GM21723 (cell line): ENCODE measurements at regions not wholly inside any gene's neighbourhood (a gene's known extent, or its start where the extent isn't known, plus 50 kb on each side); places are given as distances from the start of the nearest gene placed in this dataset.

Experiments
- ATAC-seq: cut with Tn5 transposase; IDR thresholded peaks from one replicate; pipeline ENCODE4 v1.9.1; 2021; ENCODE audit warnings: mild to moderate bottlenecking, moderate library complexity; ENCODE audit not compliant: unreplicated experiment

DNA sequence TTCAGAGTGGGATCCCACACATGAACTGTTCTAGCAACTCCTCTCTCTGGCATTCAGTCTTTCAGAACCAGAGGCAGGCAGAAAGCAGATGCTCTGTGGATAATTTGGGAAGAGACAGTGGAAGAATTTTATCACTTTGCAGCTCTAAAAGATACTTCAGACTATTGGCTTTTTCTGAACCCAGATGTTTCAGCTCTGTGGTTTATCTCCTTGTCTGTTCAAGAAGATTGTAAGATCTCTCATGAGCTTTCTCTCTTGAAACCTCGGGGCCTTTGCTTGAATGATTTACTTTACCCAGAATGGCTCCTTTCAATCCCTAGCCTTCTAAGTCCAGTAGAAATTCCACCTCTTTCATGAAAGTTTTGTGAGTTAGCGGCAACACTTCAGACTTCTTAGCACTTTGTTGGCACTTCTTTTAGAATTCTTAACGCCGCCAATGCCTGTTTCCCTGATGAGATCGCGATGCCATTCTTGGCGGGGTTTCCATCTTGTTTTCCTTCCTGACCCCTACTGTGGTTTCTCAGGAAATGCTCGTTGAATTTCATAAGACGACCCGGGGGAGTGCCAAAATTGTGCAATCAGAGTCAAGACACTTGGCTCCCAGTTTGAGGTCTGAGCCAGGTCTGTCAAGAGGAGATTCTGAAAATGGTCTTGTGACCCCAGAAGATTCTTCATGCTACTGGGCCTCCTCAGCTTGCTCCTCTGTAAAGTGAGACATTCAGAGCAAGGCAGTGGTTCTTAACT, 107.0 kb upstream of the PRICKLE1 start:
- no peak for ATAC-seq

DNA sequence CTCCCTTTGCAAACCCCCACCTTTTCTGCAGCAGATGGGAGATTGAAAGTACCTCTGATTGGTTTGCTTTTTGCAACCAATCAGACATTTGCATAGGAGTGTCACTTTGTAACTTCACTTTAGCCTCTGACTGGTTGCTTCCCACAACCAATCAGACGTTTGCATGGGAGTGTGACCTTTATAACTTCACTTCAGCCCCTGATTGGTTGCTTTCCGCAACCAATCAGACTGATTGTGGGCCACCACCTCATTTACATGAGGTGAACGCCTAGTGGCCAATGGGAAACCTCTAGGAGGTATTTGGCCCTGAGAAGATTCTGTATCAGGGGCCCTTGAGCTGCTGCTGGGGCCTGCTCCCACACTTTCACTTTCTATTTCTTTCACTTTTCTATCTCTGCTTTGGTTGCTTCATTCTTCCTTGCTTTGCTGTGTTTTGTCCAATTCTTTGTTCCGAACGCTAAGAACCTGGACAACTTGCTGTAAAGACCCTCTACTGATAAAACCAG, 106.0 kb upstream of the PRICKLE1 start:
- ATAC-seq: no peak

DNA sequence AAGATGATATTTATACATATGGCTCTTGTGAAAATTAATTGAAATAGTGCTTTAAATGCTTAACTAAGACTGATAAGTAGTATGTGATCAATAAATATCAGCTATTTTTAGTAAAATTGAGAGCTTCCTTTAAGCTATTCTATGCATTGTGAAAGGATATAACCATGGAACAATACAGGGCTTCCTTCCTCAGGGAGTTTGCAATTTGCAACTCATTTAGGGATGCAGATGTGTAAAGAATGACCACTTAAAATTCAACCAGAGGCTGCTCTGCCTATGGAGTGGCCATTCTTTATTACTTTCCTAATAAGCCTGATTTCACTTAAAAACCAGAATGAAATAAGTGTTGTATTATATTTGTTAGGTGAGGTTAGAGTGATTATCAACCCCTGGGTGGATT, 103.2 kb upstream of the PRICKLE1 start:
- ATAC-seq: no peak

DNA sequence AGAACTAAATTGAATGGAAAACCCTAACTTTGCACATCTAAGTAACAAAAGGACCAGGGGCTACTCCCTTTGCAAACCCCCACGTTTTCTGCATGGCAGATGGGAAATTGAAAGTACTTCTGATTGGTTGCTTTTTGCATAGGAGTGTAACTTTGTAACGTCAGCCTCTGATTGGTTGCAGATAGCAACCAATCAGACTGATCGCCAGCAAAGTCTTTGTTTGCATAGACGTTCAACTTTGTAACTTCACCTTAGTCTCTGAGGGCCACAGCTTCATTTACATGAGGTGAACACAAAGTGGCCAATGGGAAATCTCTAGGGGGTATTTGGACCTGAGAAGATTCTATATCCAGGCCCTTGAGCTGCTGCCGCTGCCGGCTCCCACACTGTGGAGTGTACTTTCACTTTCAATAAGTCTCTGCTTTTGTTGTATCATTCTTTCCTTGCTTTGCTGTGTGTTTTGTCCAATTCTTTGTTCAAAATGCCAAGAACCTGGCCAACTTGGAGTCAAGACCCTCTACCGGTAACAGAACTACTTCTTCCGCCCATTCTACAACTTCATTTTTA, 102.5 kb upstream of the PRICKLE1 start:
- no peak for ATAC-seq

DNA sequence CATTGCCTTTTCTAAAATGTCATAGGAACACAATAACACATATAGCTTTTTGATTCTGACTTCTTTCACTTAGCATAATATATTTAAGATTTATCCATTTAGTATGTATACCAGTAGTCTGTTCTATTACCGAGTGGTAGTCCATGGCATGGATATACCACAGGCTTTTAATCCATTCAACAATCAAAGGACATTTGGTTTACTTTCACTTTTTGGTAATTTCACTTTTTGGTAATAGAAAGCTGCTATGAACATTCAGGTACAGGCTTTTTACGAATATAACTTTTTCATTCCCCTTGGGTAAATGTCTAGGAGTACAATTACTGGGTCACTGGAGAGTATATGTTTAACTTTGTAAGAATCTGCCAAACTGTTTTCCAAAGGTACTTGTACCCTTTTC, 100.7 kb upstream of the PRICKLE1 start:
- no peak for ATAC-seq

DNA sequence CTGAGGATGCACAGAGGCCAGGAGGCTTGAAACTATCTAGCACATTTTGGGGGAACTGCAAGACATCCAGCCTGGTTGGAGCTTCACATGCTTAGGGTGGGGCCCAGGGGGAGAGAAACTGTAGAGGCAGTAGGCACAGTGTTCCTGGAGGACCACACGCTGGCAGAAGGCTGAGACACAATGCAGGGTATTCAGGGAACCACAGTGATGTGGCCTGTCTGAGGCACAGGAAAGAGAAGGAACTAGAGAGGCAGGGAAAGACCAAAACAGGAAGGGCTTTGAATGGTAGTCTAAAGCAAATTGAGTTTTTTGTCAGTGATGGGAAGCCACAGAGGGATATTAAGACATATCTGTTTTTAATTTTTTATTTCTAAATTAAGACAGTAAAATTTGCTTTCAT, 100.2 kb upstream of the PRICKLE1 start:
- ATAC-seq: no peak

DNA sequence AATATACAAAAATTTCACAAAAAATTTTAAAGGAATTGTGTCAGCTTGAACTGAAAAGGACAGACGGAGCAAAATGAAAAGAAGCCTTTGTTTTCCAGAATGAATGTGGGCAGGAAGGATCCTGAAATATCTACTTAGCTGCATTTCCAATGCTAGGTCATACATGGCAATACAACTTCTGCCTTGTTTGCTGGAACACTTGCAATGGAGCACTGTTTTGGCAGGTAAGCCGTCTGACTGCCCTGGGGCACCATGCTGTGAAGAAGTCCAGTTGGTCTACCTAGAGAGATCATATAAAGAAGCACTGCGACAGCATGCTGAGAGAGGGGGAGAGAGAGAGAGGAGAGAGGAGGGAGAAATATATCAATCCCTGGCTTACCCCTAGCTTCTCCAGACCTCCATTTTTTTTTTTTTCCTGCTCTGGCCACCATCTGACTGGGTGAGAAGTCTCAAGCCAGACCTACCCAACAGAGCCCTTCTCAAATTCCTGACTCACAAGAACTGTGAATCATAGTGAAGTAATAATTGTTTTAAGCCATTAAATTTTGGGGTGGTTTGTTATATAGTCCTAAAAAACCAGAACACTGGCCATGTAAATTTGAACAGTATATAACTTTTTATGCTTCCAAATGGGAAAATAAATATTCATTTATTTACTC, 97.1 kb upstream of the PRICKLE1 start:
- no peak for ATAC-seq

DNA sequence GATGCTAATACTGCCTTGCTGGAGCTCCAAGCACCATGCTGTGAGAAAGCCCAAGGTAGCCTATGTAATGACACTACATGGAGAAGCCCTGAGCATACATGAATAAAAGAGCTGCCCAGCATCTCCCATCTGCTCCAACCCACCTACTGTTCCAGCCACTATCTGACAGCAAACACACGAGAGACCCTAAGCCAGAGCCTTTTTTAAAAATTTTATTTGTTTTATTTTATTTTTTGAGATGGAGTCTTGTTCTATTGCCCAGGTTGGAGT, 95.2 kb upstream of the PRICKLE1 start:
- ATAC-seq: no peak

DNA sequence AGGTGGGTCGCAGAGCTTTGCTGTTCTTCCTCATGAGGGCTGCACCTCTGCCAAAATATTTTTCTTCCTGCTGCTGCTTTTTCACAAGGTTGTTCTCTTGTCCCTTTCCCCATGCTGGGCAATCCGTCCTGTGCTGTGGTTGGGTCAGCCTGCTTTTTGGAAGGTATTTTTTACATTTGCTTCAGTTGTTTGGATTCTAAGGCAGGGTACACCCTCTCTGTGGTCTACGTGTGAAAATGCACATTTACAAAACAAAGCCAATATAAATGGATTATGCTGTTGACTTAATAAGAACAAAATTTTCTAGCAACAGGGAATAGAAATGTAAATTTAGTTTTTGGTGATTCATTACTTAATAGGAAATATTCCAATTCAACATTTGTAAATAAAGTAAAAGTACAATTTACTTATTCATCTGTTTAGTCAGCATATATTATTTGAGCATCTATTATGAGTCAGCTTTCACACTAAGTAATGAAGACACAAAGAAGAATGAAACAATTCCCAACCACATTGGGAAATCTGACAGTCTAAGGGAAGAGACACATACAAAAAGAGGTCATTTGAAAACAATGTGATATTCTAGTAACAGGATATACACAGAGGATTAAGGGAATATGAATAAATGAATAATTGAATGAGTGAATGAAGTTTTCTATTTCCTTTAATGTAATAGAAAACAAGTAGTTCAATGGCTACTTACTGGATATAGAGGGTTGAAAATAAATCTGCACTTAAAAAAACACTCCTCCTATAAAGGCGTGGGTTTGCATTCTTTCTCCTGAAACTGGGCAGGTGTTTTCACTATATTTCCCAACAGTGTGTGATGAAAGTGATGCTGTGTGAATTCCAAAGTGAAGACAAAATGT, 94.6 kb upstream of the PRICKLE1 start:
- ATAC-seq: no peak

DNA sequence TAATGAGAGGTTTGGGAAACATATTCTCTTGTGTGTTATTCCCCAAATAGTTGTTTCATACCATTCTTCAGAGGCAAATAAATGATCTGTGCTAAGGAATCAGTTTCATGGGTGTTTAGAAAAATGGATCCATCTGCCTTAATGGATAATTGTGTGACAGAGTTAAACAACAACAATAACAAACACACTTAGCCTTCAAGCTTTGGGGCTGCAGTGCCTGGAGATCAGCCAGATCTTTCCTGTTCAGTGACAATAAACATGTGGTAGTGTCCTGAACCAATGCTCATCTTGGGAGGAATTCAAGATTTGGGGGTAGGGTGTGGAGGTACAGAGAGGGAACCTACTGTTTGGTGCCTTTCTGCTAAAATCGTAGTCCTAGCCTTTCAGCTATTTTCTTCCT, 93.7 kb upstream of the PRICKLE1 start:
- ATAC-seq: no peak

DNA sequence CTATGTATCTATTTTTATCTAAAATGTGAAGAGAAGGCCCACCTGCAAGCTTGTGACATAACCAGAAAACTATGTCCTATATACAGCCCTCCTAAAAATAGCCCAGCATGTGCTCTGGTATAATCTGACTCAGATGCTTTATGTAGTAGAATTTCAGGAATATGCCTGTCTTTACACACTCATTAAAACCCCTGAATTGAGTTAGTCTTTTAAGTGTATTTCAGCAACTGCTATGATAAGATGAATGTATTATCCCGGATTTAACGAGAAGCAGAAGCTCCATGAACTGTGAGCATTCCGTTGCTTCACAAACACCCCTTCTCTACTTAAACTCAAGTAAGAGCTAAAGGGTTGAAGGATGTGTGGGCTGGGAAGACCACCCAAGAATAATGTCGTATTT, 89.9 kb upstream of the PRICKLE1 start:
- no peak for ATAC-seq

DNA sequence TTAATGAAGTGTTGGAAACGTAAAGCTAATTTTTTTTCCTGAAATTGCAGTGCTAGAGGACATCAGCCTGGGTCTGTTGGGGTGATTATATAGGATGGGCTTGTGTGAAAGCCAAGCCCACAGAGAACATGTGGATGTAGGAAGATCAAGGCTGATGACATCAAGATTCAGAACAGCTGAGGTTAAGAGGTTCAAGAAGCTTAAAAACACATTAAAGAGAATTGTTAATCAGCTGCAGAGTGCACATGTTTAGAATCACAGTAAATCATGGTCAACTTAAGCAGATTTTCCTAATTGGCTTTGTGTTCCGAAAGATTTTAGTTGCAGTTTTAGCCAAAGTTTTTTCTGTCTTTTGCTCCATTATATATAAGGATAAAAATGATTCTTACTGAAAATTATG, 87.9 kb upstream of the PRICKLE1 start:
- no peak for ATAC-seq

DNA sequence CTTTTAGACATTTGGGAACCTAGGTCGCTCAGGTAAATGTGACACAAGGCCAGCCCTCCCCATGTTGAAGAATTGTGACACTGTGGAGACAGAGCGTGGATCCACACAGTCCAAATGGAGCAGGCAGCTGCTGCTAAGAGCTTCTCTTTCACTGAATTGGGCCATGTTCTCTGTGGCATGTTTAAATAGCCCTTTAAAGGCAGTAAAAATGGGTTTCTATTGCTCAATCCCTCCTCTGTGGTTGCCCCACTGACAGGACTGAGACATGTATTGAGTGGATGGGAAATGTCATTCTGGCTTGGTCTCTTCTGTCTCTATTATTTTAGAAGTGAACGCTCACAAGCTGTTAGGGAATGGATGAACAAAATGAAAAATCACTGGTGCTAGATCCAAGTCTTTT, 84.0 kb upstream of the PRICKLE1 start:
- ATAC-seq: no peak

DNA sequence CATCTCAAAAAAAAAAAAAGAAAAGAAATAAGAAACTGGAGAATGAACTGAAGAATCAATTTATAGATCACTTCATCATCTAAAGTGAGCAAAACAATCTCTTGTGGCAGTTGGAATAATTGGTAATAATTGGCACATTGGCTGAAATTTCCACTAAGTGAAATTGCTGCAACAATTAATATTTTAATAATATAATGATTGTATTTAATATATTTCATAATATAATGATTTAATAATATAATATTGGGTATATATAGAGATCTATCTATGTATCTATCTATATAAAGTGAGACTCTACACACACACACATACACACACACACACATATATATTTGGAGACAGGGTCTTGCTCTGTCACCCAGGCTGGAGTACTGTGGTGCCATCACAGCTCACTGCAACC, 81.2 kb upstream of the PRICKLE1 start:
- no peak for ATAC-seq

DNA sequence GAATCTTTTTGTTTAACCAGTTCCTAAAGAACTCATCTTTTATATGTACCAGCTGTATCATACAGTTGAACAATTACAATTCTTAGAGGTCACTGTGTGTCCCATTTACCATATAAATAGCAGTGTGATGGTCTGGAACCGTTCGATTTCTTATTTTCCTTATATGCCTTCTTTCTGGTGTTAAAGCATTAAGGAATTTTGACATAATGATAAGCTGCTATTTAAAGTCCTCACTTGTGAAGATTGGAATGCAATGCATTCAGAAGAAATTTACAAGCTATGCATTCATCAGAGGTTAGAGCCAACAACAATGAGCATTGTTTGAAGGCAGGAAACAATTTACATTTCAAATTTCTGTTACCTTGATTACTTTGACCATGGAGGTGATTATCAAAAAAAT, 80.0 kb upstream of the PRICKLE1 start:
- no peak for ATAC-seq

DNA sequence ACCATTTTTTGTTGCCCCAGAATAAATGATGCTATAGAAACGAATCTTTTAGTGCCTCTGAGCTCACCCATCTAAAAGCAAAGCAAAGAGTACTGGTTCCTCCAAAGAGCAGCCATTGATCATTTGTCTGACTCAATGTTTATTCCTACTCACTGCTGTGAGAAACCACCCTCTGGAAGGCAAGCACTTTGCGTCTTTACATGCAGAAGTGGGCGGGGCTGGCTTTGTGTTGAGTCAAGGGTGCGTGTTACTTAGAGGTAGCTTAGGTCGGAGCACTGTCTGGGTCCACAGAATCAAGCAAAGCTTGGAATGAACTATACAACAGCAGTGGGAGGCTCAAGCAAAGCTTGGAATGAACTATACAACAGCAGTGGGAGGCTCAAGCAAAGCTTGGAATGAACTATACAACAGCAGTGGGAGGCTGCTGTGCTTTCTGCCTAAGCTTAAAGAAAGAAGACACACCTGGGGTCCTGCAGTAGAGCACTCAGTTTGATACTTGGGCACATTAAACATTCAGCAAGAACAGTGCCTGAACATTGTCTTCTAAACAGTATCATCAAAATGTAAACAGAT, 77.2 kb upstream of the PRICKLE1 start:
- ATAC-seq: no peak

DNA sequence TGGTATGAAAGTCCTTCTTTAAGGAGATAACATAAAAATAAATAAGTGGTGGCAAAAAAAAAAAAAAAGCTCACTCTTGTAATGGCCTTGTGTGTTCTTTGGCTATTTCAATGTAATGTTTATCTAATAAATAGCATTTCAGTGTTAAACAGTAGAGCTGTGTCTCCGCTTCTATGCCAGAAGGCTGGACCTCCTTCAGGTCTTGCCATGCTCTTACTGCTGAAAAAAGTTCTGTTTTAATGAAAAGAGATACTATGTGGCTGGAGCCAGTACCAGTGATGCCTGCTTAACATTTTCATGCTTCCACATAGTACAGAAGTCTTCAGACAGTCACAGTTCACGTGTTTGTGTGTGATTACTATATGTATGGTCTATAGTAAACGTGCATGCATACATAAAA, 74.1 kb upstream of the PRICKLE1 start:
- no peak for ATAC-seq

DNA sequence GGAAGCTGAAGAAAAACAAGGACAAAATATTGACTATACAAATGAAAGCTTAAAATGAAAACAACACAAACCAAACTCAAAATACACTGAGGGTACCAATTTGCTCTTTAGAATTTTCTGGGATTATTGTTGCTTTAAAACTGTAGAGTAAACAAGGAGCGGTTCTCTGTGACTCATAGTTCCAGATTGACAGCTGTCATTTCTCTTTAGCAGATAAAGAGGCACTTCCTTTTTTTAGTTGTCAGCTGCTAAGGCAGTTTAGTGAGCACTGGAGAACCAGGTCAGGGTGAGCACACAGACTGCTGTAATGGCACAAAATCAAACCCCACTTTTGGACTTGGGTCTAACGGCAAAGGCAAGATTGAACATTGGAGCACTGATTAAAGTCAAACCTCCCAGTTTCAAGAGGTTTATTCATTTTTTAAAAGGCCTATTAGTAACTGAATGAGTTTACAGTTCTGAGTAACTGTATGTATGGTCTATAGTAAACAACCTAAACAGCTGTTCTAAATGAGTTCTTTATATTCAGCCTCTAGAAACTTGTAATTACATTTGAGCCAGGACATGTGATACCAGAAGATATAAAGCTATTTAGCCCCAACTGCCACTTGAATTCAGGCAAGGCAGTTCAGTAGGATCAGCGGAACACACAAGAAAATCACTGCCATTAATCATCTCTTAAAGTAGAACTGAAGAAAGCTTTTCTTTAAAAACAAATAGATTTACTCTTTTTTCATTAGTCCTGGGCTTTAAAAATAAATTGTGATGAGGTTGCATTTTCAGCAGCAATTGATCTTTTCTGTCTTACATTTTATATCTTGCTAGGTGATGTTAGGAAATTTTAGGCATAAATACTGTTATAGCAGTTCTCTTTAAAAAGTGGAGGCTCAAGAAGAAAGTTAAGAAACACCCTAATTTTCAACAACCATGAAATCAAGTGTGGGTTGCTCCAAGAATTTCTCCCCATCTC, 71.7 kb upstream of the PRICKLE1 start:
- ATAC-seq: no peak

DNA sequence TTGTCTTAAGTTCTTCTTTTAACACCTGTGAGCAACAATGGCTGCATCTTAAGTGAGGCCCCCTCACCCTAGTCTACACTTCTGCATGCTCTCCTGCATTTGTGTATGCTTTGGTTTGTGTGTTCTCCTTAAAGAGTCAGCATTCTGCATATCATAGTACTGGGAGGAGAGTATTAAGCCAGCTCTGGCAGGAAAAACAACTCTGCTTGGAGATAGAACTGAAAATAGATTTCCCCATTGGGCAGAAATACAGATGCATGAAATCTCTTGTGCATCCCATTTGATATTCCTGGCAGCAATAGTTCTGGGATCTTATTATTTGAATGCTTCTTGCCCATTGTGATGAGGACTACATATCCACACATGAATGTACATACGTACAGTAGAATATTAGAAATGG, 70.6 kb upstream of the PRICKLE1 start:
- no peak for ATAC-seq

DNA sequence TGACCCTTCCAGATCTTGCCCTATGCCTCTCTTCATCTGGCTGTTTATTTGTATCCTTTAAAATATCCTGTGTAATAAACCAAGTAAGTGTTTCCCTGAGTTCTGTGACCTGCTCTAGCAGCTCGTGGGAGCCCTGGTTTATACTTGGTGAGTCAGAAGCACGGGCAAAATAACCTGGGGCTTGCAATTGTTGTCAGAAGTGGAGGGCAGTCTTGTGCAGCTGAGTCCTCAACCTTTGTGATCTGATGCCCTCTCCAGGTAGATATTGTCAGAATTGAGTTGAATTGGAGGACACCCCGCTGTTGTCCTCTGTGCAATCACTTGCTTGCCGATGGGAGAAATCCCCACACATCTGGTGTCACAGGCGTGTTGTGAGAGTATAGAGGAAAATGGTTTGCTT, 62.5 kb upstream of the PRICKLE1 start:
- no peak for ATAC-seq
